ENCODE measurements at regions not wholly inside any gene's neighbourhood (a gene's known extent, or its start where the extent isn't known, plus 50 kb on each side); places are given as distances from the start of the nearest gene placed in this dataset.

DNA sequence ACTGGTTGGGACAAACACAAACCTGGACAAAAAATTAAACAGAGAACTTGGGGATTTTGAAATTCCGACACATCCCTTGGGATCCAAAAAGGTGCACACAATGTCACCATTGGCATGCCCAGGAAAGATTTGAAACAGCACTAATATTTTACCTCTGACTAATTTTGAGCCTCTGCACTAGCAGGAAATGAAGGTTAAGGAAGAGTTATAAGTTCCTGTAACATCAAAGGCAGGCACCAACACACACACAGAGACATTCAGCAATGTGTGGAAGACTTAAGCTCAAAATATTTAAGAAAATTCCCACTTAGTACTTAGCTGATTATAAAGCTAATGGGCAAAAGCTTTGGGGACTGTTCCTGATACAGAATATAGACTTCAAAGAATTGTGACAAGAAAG lies 247.0 kb downstream of the CDH9 start:
- Histone ChIP-seq H3K79me2 (ENCODE audit: control insufficient read depth, low read length) (no peaks in the 10 kb centered on the region), H3K4me3 (ENCODE audit: low read length) (no peak overlapping the region), H3F3A (ENCODE audit: control insufficient read depth, insufficient read depth) (no peaks in the 10 kb centered on the region), H3K27me3 (ENCODE audit: control insufficient read depth, low read length) (no peaks in the 10 kb centered on the region), H4K20me1 (ENCODE audit: control insufficient read depth, insufficient read depth, low read depth, low read length) (no peaks in the 10 kb centered on the region), H3K9me2 (replicated peaks; ENCODE audit: control insufficient read depth, low read length) (no peaks in the 10 kb centered on the region), H3K36me3 (ENCODE audit: control insufficient read depth, low read length) (no peaks in the 10 kb centered on the region), H3K4me2 (ENCODE audit: low read length) (no peak overlapping the region), H3K27ac (ENCODE audit: low read depth, low read length) (no peak overlapping the region), H3K4me1 (ENCODE audit: control insufficient read depth, low read length) (no peaks in the 10 kb centered on the region), H3K9me3 (ENCODE audit: control insufficient read depth, insufficient read depth, low read length) (no peaks in the 10 kb centered on the region)
- TF ChIP-seq EZH2phosphoT487 (IDR thresholded peaks at IDR 0.05; ENCODE audit: borderline replicate concordance, low read length), result no peak
- TF ChIP-seq, protein P1, sequence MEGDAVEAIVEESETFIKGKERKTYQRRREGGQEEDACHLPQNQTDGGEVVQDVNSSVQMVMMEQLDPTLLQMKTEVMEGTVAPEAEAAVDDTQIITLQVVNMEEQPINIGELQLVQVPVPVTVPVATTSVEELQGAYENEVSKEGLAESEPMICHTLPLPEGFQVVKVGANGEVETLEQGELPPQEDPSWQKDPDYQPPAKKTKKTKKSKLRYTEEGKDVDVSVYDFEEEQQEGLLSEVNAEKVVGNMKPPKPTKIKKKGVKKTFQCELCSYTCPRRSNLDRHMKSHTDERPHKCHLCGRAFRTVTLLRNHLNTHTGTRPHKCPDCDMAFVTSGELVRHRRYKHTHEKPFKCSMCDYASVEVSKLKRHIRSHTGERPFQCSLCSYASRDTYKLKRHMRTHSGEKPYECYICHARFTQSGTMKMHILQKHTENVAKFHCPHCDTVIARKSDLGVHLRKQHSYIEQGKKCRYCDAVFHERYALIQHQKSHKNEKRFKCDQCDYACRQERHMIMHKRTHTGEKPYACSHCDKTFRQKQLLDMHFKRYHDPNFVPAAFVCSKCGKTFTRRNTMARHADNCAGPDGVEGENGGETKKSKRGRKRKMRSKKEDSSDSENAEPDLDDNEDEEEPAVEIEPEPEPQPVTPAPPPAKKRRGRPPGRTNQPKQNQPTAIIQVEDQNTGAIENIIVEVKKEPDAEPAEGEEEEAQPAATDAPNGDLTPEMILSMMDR (IDR thresholded peaks at IDR 0.05; ENCODE audit: low read depth, low read length, poor library complexity, severe bottlenecking), result no peak

DNA sequence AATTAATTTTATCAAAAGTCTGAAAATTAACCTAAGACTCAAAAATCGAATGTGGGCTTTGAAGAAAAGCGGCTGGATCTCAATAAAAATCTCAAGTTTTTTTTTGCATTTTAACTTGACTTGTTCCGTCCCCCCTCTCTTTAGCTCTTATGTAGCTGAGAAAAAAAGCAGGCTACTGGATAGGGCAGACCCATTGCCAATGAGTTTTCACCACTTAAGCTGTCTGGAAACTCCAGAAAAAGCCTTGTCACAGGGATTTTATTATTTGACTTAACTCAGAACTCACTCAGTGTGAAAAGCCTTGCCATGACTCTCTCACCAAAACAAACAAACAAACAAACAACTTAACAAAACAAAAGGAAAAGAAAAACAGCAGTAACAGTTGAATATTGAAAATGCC lies 247.4 kb downstream of the CDH9 start:
- no peaks in the 10 kb centered on the region for H3K79me2 ChIP-seq (ENCODE audit: control insufficient read depth, low read length)
- no peak overlapping the region for H3K4me2 ChIP-seq (ENCODE audit: low read length)
- no peak for TF ChIP-seq EZH2phosphoT487 (IDR thresholded peaks at IDR 0.05; ENCODE audit: borderline replicate concordance, low read length)
- TF ChIP-seq, protein P1 (IDR thresholded peaks at IDR 0.05; ENCODE audit: low read depth, low read length, poor library complexity, severe bottlenecking), result no peak

DNA sequence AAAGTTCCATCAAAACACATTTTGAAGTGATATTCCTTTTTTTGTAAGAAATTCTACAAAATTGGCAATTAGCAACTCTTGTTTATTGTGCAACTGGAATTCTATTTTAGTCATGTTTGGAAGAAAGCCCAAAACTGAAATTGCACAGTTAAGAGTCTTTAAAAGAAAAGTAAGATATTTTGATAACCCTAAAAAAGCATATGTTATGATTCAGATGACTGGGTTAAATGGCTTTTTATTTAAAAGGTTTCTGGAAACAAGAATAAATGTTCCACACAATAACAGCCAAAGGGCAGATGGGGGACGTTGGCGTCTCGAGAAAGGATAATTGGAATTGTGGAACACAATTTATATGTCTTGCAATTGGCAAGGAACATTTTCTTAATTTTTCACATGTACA lies 275.2 kb downstream of the CDH9 start:
- H3K4me2 ChIP-seq (ENCODE audit: low read length), result no peak overlapping the region
- no peaks in the 10 kb centered on the region for H3K79me2 ChIP-seq (ENCODE audit: control insufficient read depth, low read length)
- H3F3A ChIP-seq (ENCODE audit: control insufficient read depth, insufficient read depth), result no peaks in the 10 kb centered on the region
- H3K27me3 ChIP-seq (ENCODE audit: control insufficient read depth, low read length), result no peaks in the 10 kb centered on the region
- no peaks in the 10 kb centered on the region for H3K36me3 ChIP-seq (ENCODE audit: control insufficient read depth, low read length)
- no peak overlapping the region for H3K27ac ChIP-seq (ENCODE audit: low read depth, low read length)
- no peaks in the 10 kb centered on the region for H3K9me2 ChIP-seq (replicated peaks; ENCODE audit: control insufficient read depth, low read length)
- TF ChIP-seq EZH2phosphoT487 (IDR thresholded peaks at IDR 0.05; ENCODE audit: borderline replicate concordance, low read length), result no peak
- TF ChIP-seq, protein P1 (IDR thresholded peaks at IDR 0.05; ENCODE audit: low read depth, low read length, poor library complexity, severe bottlenecking), result no peak
- no peaks in the 10 kb centered on the region for H3K4me1 ChIP-seq (ENCODE audit: control insufficient read depth, low read length)
- no peaks in the 10 kb centered on the region for H4K20me1 ChIP-seq (ENCODE audit: control insufficient read depth, insufficient read depth, low read depth, low read length)
- no peak overlapping the region for H3K4me3 ChIP-seq (ENCODE audit: low read length)
- no peaks in the 10 kb centered on the region; the same call in 1 of the 2 replicates for H3K9me3 ChIP-seq (ENCODE audit: control insufficient read depth, insufficient read depth, low read length)

More for the DNA sequence above, 247.4 kb downstream of the CDH9 start:
- H3K4me3 ChIP-seq (ENCODE audit: low read length), result no peak overlapping the region
- H3K27ac ChIP-seq (ENCODE audit: low read depth, low read length), result no peak overlapping the region
- no peaks in the 10 kb centered on the region for H3K4me1 ChIP-seq (ENCODE audit: control insufficient read depth, low read length)
- no peaks in the 10 kb centered on the region for H3K9me2 ChIP-seq (replicated peaks; ENCODE audit: control insufficient read depth, low read length)
- no peaks in the 10 kb centered on the region for H3F3A ChIP-seq (ENCODE audit: control insufficient read depth, insufficient read depth)
- no peaks in the 10 kb centered on the region for H3K27me3 ChIP-seq (ENCODE audit: control insufficient read depth, low read length)
- H4K20me1 ChIP-seq (ENCODE audit: control insufficient read depth, insufficient read depth, low read depth, low read length), result no peaks in the 10 kb centered on the region
- H3K36me3 ChIP-seq (ENCODE audit: control insufficient read depth, low read length), result no peaks in the 10 kb centered on the region
- no peaks in the 10 kb centered on the region for H3K9me3 ChIP-seq (ENCODE audit: control insufficient read depth, insufficient read depth, low read length)

DNA sequence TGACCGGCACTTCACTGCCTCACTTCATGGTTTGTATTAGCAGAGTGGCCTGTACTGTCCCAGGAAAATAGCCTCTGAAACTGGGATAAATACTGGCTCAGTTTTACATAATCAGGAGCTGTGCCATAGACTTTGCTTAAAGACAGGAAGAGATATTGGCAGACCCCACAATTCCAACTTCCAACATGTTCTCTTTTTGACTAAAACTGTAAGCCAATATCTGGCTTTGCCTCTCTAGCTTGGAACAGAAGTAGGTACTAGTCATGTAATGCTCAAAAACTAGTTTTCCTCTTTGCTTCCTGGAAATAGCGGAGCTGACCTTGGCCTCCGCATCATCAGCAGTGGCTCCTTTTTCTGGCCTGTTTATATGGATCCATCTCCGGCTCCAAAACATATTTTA lies 276.9 kb downstream of the CDH9 start:
- Histone ChIP-seq H3K36me3 (ENCODE audit: control insufficient read depth, low read length) (no peaks in the 10 kb centered on the region), H3K4me1 (ENCODE audit: control insufficient read depth, low read length) (no peaks in the 10 kb centered on the region), H3K27ac (ENCODE audit: low read depth, low read length) (no peak overlapping the region), H3F3A (ENCODE audit: control insufficient read depth, insufficient read depth) (no peaks in the 10 kb centered on the region), H3K9me2 (replicated peaks; ENCODE audit: control insufficient read depth, low read length) (no peaks in the 10 kb centered on the region), H3K79me2 (ENCODE audit: control insufficient read depth, low read length) (no peaks in the 10 kb centered on the region), H3K9me3 (ENCODE audit: control insufficient read depth, insufficient read depth, low read length) (no peaks in the 10 kb centered on the region), H3K4me3 (ENCODE audit: low read length) (no peak overlapping the region), H3K27me3 (ENCODE audit: control insufficient read depth, low read length) (no peaks in the 10 kb centered on the region), H3K4me2 (ENCODE audit: low read length) (no peak overlapping the region), H4K20me1 (ENCODE audit: control insufficient read depth, insufficient read depth, low read depth, low read length) (no peaks in the 10 kb centered on the region)
- TF ChIP-seq EZH2phosphoT487 (IDR thresholded peaks at IDR 0.05; ENCODE audit: borderline replicate concordance, low read length), result no peak
- TF ChIP-seq, protein P1 (IDR thresholded peaks at IDR 0.05; ENCODE audit: low read depth, low read length, poor library complexity, severe bottlenecking), result no peak

Data from DOHH2 (cell line).